Mammary epithelial cell (primary cell): ENCODE measurements at regions not wholly inside any gene's neighbourhood (a gene's known extent, or its start where the extent isn't known, plus 50 kb on each side); places are given as distances from the start of the nearest gene placed in this dataset.

Source experiments
- EZH2 ChIP-seq: IDR thresholded peaks from 2 replicates; pipeline ENCODE4 v1.6.1; 2012; ENCODE audit warnings: low read length, inconsistent platforms, borderline replicate concordance
- TF ChIP-seq, protein P1 (sequence below), 2 donors: IDR thresholded peaks in 1 of 2; conservative IDR thresholded peaks in 1 of 2; 2 replicates each; pipeline ENCODE4 v1.5.1; 2011 to 2012; ENCODE audit warnings: inconsistent platforms in 2 of 2, low read length in 2 of 2, mild to moderate bottlenecking in 2 of 2, control low read depth in 1 of 2, low read depth in 1 of 2; ENCODE audit not compliant: insufficient read depth in 1 of 2; ENCODE audit errors: extremely low read depth in 1 of 2

DNA sequence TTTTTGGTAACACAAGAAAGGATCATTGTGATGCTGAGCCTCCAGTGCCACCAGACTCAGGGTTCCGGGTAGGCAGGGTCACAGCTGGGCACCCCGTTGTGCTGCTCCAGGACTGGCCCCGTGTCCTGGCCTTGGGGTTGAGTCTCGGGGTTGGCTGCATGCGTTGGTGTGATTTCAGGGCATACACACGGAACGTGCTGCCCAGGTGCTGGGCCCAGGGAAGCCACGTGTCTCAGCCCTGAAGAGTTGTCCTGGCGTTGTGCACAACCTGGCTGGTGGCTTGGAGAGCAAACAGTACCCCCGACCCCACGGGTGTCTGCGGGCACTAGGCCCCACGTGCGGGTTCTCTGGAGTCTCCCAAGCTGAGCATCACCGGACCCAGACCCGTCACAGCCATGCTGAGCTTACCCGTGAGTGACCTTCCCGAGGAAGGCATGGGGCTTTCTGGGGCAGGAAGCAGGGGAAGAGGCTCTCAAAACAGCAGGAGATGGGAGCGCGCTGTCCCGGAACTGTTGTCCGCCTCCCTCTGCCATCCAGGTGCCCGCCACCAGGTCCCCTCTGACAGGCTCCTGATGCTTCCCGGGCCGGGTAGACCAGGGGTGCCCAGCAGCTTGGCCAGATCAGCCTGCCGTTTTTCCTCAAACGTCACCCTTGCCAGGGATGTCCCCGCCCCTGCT is 66.1 kb upstream of the ENPP6 start:
- TF ChIP-seq, protein P1, sequence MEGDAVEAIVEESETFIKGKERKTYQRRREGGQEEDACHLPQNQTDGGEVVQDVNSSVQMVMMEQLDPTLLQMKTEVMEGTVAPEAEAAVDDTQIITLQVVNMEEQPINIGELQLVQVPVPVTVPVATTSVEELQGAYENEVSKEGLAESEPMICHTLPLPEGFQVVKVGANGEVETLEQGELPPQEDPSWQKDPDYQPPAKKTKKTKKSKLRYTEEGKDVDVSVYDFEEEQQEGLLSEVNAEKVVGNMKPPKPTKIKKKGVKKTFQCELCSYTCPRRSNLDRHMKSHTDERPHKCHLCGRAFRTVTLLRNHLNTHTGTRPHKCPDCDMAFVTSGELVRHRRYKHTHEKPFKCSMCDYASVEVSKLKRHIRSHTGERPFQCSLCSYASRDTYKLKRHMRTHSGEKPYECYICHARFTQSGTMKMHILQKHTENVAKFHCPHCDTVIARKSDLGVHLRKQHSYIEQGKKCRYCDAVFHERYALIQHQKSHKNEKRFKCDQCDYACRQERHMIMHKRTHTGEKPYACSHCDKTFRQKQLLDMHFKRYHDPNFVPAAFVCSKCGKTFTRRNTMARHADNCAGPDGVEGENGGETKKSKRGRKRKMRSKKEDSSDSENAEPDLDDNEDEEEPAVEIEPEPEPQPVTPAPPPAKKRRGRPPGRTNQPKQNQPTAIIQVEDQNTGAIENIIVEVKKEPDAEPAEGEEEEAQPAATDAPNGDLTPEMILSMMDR (conservative IDR thresholded peaks at IDR 0.05 in 1 of 2, IDR thresholded peaks at IDR 0.05 in 1 of 2; ENCODE audit: extremely low read depth in 1 of 2, insufficient read depth in 1 of 2, low read depth in 1 of 2, low read length in 2 of 2), result no peak
- no peak for TF ChIP-seq EZH2
